NK-92 (cell line): ENCODE measurements at regions not wholly inside any gene's neighbourhood (a gene's known extent, or its start where the extent isn't known, plus 50 kb on each side); places are given as distances from the start of the nearest gene placed in this dataset.

Experiments
- DNase-seq: peaks from one replicate; lab custom pipeline; 2025; ENCODE audit not compliant: unreplicated experiment; lab: John Stamatoyannopoulos, UW

GRCh38 chr1:208576425-208576824 lies 332.2 kb upstream of the PLXNA2 start:
- DNase-seq: no peak

DNA sequence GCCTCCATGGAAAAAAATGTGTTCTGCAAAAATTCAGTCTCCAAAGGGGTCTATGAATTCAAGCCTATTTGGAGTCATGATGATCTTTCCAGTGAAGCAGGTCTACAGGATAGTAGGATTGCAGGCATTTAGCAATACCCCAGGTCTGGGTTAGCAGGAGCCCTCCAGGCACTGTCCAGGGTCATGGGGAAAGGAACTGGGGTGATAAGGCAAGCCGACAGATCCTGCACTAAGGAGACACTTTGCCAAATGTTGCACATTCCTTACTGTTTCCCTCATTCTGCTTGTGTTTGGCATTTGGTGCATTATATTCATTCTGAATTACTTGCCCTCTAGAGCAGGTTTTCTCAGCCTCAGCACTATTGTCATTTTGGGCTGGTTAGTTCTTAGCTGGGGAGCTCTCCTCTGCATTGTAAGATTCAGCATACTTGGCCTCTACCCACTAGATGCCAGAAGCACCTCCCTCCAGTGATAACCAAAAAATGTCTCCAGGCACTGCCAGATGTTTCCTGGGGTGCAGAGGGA lies 333.3 kb upstream of the PLXNA2 start:
- DNase-seq: no peak

GRCh38 chr1:208581209-208581608 lies 337.0 kb upstream of the PLXNA2 start:
- DNase-seq: no peak

DNA sequence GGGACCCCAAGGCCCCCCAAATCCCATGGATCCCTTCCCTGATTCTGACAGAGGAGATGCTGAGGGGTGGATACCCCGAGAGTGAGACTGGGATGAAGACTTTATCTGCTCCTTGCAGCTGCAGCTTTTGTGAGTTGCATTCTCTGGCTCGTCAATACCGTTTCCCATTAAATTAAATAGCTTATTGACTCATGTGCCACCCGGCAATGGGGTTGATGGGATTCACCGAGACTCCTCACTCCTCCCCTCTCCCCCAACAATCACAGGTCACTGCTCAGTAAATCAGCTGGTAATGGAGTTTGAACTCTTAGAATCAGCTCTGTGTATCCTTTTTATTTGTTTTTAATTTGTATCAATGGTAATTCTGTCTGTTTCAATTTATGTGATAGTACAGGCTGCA lies 337.5 kb upstream of the PLXNA2 start:
- DNase-seq: no peak

GRCh38 chr1:208584167-208584755 lies 340.1 kb upstream of the PLXNA2 start:
- DNase-seq: no peak

GRCh38 chr1:208587110-208587509 lies 342.9 kb upstream of the PLXNA2 start:
- no peak for DNase-seq

GRCh38 chr1:208593306-208594006 lies 349.3 kb upstream of the PLXNA2 start:
- no peak for DNase-seq

DNA sequence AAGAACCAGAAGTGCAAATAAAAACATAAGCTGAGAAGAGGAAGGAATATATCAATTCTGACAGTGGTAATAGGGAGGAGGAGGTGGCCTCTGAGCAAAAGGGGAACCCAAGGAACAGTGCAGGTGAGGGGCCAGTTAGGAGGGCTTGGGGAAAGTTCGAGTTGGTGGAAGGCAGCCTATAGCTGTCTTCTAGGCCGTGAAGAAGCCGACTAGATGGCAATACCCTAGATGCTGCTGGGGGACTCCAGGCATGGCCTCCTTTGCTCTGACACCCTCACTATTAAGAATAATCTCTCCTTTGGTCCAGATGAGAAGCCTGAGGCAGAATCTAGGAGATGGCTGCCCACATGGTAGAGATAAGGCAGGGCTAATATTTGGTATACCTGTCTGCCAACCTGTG lies 351.1 kb upstream of the PLXNA2 start:
- DNase-seq: no peak

DNA sequence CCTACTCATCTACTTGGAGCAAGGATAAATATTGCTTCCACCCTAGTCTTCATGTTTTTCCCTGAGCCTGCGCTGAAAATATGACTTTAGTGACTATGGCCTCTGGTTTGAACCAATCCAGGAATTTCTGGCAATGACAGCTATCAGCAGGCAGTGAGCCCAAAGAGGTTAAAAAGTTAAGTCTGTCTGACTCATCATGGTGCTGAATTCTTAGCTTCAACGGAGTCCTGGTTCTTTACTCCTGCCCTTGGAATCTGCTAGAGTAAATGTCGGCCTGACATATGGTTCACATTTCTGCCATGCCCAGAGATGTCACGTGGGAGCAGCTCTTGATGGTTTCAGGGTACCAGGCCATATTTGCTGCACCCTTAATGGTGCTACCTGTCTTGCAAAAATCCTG lies 351.6 kb upstream of the PLXNA2 start:
- DNase-seq: no peak

- DNase-seq: no peak
Observed at GRCh38 chr1:208597571-208597970, 353.4 kb upstream of the PLXNA2 start.

GRCh38 chr1:208598021-208598420 lies 353.8 kb upstream of the PLXNA2 start:
- no peak for DNase-seq

GRCh38 chr1:208599063-208599462 lies 354.9 kb upstream of the PLXNA2 start:
- DNase-seq: no peak

- DNase-seq: no peak
Observed at GRCh38 chr1:208600456-208601190, 356.4 kb upstream of the PLXNA2 start.

DNA sequence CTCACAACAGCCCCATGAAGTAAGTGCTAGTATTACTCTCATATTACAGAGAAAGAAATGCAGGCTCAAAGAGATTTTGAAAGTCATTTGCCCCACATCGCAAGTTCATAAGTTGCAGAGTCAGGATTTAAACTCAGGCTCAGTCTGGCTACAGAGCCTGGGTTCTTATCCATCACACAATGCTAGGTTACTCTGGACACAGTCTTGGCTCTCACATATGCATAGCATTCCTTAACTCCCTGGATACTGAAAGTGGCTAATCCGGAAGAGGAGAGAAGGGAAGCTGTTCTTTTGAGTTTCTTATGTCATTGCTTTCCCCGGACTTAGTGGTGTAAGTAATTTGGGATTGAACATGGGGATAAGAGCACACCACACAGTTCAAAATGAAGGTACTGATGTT lies 357.4 kb upstream of the PLXNA2 start:
- no peak for DNase-seq

DNA sequence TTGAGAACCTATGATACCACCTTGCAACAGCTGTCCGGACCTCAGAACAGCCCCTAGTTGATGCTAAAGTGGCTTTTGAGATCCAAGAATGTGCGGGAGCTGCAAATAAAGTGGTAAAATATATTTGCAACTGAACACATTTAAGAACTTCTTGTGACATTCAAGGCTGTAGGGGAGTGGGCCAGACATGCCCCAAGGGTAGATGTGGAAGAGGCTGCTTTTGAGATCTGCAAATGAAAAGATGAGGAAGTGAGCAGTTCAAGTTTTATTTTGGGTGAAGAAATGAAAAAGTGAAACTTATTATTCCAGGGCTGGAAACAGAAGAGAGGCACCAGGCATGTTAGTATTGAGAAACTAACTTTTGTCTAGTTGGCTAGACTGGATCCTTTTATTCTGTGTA lies 359.5 kb upstream of the PLXNA2 start:
- DNase-seq: no peak

- no peak for DNase-seq
Observed at GRCh38 chr1:208604295-208604694, 360.1 kb upstream of the PLXNA2 start.

DNA sequence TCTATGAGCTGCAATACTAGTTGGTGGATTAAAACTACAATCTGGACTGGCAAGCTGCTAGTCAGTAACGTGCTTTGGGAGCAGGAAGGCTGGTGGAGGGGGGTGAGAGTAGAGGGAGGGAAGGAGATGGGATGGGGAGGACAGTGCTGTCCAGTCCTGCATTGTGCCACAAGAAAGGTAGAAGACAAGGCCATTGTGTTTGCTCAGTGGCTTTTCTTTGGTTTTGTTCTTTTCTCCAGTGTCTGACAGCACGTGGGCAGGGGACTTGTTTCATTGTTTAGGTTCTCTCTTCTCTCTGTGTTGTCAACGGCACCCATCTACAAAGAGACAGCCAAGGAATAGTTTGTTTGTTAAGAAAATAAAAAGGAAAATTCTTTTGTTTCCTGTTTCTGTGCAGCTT lies 362.8 kb upstream of the PLXNA2 start:
- no peak for DNase-seq

DNA sequence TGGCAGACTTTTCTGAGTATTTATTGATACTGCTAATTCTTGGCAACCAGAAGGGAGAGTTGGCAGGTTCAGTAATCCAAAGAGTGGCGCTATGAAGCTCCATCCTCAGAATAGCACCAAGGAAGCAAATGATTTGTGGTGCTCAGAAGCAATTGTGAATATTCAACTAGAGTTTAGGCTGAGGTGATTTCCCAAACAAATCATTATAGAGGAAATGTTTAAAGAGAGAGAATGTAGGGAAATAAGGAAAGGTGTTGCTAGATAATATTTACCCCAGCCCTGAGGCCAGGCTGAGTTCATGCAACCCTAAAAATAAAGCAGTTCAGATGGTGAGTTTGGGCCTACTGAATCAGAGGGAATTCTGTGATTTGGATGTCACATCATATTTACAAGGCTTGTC lies 363.4 kb upstream of the PLXNA2 start:
- no peak for DNase-seq

DNA sequence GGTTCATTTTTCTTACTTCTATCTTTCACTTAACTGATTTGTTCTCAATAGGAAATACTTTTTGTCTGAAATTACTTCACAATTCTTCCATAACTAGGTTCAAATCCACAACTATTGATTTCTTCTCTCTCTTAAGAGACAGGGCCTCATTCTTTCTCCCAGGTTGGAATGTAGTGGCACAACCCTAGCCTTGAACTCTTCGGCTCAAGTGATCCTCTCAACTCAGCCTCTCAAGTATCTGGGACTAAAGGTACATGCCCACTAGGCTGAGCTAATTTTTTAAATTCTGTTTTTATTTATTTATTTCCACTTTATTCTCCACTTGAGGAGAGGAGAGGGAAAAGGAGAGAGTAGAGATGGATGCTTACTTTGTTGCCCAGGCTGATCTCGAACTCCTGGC lies 370.4 kb upstream of the PLXNA2 start:
- DNase-seq: no peak

DNA sequence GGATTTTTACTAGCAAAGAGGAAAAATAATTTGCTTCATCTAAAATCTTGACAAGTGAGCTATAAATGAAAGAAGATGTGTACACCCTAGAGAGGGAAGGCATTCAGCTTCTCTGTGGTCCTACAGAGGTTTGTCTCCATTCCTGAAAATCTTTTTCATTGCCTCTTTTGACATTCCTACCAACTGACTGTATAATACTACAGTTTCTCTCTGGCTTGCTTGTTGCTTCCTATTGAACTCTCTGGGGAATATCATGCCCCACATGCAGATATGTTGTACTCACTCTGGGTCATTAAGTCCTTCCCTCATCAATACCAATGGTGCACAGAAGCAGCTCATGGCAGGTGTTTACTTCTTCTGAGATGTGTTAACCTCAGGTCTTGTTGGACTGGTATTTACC lies 371.2 kb upstream of the PLXNA2 start:
- no peak for DNase-seq

DNA sequence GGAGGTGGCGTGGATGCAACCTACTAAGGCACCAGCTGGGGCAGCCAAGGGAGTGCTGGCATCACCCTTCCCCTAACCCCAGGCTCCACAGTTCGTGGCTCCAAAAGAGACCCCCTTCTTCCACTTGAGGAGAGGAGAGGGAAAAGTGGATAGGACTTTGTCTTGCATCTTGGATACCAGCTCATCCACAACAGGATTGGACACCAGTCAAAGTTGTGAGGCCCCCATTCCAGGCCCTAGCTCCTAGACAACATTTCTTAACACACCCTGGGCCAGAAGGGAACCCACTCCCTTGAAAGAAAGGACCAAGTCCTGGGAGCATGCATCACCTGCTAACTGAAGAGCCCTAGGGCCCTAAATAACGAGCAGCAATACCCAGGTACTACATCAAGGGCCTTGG lies 372.6 kb upstream of the PLXNA2 start:
- DNase-seq: no peak
